Fibroblast of lung (primary cell): ENCODE measurements at regions not wholly inside any gene's neighbourhood (a gene's known extent, or its start where the extent isn't known, plus 50 kb on each side); places are given as distances from the start of the nearest gene placed in this dataset.

Experiments used
- DNase-seq, 2 donors: peaks; one replicate each; pipeline versions ENCODE4 v3.0.0 to v3.0.0-alpha.2; 2010; ENCODE audit warnings: low read depth in 2 of 2
- H2AFZ ChIP-seq: 2 replicates; pipeline ENCODE4 v1.5.1; 2012; ENCODE audit warnings: low read length, control low read depth, inconsistent platforms
- H3K27ac ChIP-seq: 2 replicates; pipeline ENCODE4 v1.5.1; 2011; ENCODE audit warnings: low read length, control low read depth; ENCODE audit not compliant: insufficient read depth
- H3K27me3 ChIP-seq: 2 replicates; pipeline ENCODE4 v1.5.1; 2011; ENCODE audit warnings: mild to moderate bottlenecking, low read length; ENCODE audit not compliant: control insufficient read depth, insufficient read depth
- H3K36me3 ChIP-seq: 2 replicates; pipeline ENCODE4 v1.5.1; 2011; ENCODE audit warnings: low read length; ENCODE audit not compliant: control insufficient read depth, insufficient read depth
- H3K4me1 ChIP-seq: 2 replicates; pipeline ENCODE4 v1.5.1; 2011; ENCODE audit warnings: low read length; ENCODE audit not compliant: control insufficient read depth, insufficient read depth; ENCODE audit errors: extremely low read depth
- H3K4me2 ChIP-seq: 2 replicates; pipeline ENCODE4 v1.5.1; 2011; ENCODE audit warnings: low read length, control low read depth; ENCODE audit not compliant: insufficient read depth; ENCODE audit errors: extremely low read depth
- H3K4me3 ChIP-seq, 4 experiments: fragments of 200-600 bp in 1 of 4; sonication (generic) in 1 of 4; replicated peaks in 1 of 4; 2 replicates each; pipeline ENCODE4 v1.5.1; 2011 to 2016; ENCODE audit warnings: low read length in 4 of 4, low read depth in 3 of 4, mild to moderate bottlenecking in 3 of 4, control low read depth in 2 of 4, inconsistent platforms in 1 of 4, mixed read lengths in 1 of 4; ENCODE audit not compliant: insufficient read depth in 1 of 4; ENCODE audit errors: control extremely low read depth in 1 of 4
- H3K79me2 ChIP-seq: 2 replicates; pipeline ENCODE4 v1.5.1; 2012; ENCODE audit warnings: mild to moderate bottlenecking, low read length, inconsistent platforms; ENCODE audit not compliant: control insufficient read depth, insufficient read depth
- H3K9ac ChIP-seq: 2 replicates; pipeline ENCODE4 v1.5.1; 2011; ENCODE audit warnings: mild to moderate bottlenecking, low read length, control low read depth; ENCODE audit not compliant: insufficient read depth
- H3K9me3 ChIP-seq: 2 replicates; pipeline ENCODE4 v1.5.1; 2012; ENCODE audit warnings: low read depth, low read length; ENCODE audit not compliant: control insufficient read depth, insufficient read depth
- H4K20me1 ChIP-seq: 2 replicates; pipeline ENCODE4 v1.5.1; 2011; ENCODE audit warnings: low read length; ENCODE audit not compliant: control insufficient read depth, insufficient read depth; ENCODE audit errors: extremely low read depth
- EZH2 ChIP-seq: IDR thresholded peaks from 2 replicates; pipeline ENCODE4 v1.5.1; 2012; ENCODE audit warnings: low read length, control low read depth, mild to moderate bottlenecking; ENCODE audit errors: missing control alignments
- TF ChIP-seq, protein P1 (sequence below), 2 donors: IDR thresholded peaks in 1 of 2; conservative IDR thresholded peaks in 1 of 2; 1 replicate in 1 of 2; 2 replicates in 1 of 2; pipeline ENCODE4 v1.5.1; 2011 to 2012; ENCODE audit warnings: low read length in 2 of 2, control low read depth in 1 of 2, inconsistent platforms in 1 of 2, low read depth in 1 of 2, mild to moderate bottlenecking in 1 of 2

- Histone ChIP-seq H3K9me3 (no peaks in the 10 kb centered on the region), H3K4me3 (no peak overlapping the region), H3K9ac (no peak overlapping the region), H4K20me1 (no peaks in the 10 kb centered on the region), H3K79me2 (no peaks in the 10 kb centered on the region), H2AFZ (no peak overlapping the region), H3K27ac (no peak overlapping the region), H3K4me2 (no peak overlapping the region), H3K4me1 (no peaks in the 10 kb centered on the region), H3K36me3 (no peaks in the 10 kb centered on the region), H3K27me3 (no peaks in the 10 kb centered on the region)
- DNase-seq: no peak
- TF ChIP-seq EZH2: no peak
- TF ChIP-seq, protein P1, sequence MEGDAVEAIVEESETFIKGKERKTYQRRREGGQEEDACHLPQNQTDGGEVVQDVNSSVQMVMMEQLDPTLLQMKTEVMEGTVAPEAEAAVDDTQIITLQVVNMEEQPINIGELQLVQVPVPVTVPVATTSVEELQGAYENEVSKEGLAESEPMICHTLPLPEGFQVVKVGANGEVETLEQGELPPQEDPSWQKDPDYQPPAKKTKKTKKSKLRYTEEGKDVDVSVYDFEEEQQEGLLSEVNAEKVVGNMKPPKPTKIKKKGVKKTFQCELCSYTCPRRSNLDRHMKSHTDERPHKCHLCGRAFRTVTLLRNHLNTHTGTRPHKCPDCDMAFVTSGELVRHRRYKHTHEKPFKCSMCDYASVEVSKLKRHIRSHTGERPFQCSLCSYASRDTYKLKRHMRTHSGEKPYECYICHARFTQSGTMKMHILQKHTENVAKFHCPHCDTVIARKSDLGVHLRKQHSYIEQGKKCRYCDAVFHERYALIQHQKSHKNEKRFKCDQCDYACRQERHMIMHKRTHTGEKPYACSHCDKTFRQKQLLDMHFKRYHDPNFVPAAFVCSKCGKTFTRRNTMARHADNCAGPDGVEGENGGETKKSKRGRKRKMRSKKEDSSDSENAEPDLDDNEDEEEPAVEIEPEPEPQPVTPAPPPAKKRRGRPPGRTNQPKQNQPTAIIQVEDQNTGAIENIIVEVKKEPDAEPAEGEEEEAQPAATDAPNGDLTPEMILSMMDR (conservative IDR thresholded peaks at IDR 0.05 in 1 of 2, IDR thresholded peaks at IDR 0.05 in 1 of 2; ENCODE audit: low read depth in 1 of 2, low read length in 2 of 2): no peak
Observed at GRCh38 chr20:40186826-40187225, 502.2 kb downstream of the MAFB start.

DNA sequence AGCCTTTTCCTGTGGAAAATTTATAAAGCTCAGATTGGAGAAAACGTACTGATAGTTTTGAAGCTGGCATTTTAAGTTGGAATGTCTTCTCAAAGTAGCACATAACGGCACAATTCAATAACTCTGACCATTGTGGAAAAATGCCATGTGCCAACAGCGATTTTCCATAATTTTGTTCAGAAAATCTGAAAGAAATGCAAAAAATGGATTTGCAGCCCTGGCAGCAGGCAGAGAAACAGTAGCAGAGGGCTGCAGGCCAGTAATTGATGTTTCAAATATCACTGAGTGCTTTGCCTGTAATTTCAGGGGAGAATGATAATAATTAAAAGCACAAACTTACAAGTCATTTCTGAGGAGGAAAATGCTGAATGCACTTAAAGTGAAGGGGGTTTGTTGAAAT is 507.4 kb downstream of the MAFB start:
- H3K4me2 ChIP-seq: no peak overlapping the region
- no peak overlapping the region for H2AFZ ChIP-seq

DNA sequence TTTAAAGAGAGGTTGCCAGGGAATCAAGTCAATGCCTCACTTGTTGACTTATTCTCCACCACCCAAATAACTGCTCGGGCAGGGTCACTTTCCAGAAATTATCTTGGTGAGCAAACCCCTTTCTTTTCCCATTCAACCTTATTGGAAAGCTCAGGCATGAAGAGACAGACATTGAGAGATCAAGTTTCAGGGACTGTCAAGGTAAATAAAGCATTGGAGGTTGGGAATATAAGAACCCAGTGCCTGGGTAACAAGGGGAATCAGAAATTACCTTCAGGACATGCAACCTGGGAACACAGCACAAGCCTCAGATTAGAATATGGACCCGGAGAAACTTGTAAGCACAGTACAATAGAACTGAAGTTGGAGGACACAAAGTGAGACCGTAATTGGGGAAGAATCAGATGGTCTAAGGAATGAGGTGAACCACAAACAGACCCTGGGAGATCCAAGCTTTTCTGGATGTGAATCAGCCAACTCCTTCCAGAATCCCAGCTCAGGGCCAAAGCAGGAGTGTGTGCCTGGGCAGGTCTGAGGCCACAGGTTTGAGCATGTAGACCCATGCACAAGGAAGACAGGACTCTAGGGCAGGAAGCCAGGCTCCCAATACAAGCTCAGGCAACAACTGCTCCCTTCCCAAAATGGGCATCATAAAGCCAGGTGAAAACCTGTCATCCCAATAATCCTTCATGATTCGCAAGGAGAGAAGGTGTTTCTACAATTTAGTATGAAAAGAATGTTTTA is 512.8 kb downstream of the MAFB start:
- Histone ChIP-seq H3K4me3 (no peak overlapping the region), H3K4me1 (no peaks in the 10 kb centered on the region), H4K20me1 (no peaks in the 10 kb centered on the region), H3K27me3 (no peaks in the 10 kb centered on the region), H3K36me3 (no peaks in the 10 kb centered on the region), H3K9me3 (no peaks in the 10 kb centered on the region), H2AFZ (no peak overlapping the region), H3K9ac (no peak overlapping the region), H3K4me2 (no peak overlapping the region), H3K79me2 (no peaks in the 10 kb centered on the region), H3K27ac (no peak overlapping the region)
- TF ChIP-seq, protein P1 (conservative IDR thresholded peaks at IDR 0.05 in 1 of 2, IDR thresholded peaks at IDR 0.05 in 1 of 2; ENCODE audit: low read depth in 1 of 2, low read length in 2 of 2): no peak
- TF ChIP-seq EZH2: no peak
- no peak for DNase-seq

More for the DNA sequence above, 507.4 kb downstream of the MAFB start:
- TF ChIP-seq, protein P1 (conservative IDR thresholded peaks at IDR 0.05 in 1 of 2, IDR thresholded peaks at IDR 0.05 in 1 of 2; ENCODE audit: low read depth in 1 of 2, low read length in 2 of 2): no peak
- TF ChIP-seq EZH2: no peak
- Histone ChIP-seq H3K9me3 (no peaks in the 10 kb centered on the region), H3K4me3 (no peak overlapping the region), H4K20me1 (no peaks in the 10 kb centered on the region), H3K4me1 (no peaks in the 10 kb centered on the region), H3K36me3 (no peaks in the 10 kb centered on the region), H3K79me2 (no peaks in the 10 kb centered on the region), H3K9ac (no peak overlapping the region), H3K27me3 (no peaks in the 10 kb centered on the region), H3K27ac (no peak overlapping the region)
- no peak for DNase-seq
